ENCODE measurements at regions not wholly inside any gene's neighbourhood (a gene's known extent, or its start where the extent isn't known, plus 50 kb on each side); places are given as distances from the start of the nearest gene placed in this dataset.

DNA sequence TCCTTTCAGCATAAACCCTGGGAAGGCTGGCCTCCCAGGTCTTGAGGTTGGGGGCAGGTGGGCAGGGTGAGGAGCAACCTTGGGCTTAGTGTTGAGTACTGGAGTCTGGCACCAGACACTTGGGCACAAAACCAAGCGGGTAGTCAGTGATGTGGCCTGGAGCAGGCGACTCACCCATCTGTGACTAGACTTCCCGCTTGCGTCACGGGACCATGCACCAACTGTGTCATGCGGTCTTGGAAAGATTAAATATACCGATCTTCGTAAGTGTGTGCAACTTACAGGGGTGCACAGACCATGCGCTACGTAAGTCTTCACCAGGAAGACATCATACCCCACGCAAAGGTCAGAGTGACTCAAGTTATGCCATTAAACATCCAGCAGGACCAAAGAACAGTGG, 304.4 kb upstream of the IRX4 start:
- DNase-seq (ENCODE audit: low read depth): no peak

DNA sequence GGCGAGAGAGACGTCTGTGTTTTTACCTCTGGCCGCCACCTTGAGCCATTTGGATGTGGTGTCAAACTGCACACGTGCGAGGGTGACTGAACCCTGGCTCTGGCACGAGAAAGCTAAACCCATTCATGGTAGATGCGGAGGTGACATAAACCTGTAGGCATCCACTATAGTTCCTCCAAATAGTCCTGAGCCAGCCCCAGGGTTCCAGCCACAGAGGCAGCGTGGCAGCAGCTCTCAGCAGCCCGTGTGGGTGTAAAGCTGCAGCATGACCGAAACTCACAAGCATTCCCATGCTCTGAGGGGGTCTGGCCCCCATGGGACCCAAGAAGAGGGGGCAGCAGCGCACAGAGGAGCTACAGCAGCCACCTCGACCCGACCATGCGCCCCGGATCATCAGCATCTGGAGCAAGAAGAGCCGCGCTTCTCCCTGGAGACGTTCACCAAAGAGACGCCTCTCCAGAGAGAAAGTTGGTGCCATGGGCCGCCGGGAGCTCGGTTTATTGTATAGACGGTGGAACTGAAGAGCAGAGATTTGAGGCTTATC, 303.8 kb upstream of the IRX4 start:
- no peak for DNase-seq (ENCODE audit: low read depth)

DNA sequence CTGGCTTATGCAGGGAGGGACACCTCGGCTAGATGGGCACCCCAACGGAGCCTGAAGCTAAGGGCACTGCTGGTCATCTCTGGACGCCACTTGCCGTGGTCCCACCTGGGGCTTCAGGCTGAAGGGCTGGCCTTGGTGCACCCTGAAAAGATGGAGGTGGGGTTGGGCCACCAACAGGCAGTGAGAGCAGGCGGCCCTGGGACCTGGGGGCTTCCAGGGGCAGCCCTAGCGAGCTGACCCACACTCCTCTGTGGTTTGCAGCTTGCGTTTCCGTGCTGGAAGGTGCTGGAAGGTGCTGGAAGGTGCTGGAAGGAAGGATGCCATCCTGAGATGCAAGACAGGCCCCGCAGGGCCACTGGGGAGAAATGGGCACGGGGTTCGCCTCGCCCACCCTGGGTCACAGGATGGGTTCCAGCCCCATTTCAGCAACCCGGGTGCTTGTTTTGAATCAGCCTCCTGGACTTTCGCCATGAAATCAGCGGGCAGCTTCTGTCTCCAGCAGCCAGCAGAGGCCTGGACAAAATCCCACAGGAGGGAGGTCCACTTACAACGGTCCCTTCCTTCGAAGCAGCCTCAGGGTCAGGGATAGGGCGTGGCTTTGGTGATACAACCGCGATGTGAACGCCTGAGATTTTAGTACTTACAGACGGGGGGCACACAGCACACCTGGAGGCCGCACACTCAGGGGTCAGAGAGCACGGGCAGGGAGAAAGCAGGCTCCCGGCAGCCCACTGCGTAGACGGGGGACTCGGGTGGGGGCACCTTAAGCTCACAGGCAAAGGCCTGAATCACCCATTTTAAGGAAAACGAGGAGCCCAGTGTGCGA, 303.1 kb upstream of the IRX4 start:
- DNase-seq (ENCODE audit: low read depth): no peak

DNA sequence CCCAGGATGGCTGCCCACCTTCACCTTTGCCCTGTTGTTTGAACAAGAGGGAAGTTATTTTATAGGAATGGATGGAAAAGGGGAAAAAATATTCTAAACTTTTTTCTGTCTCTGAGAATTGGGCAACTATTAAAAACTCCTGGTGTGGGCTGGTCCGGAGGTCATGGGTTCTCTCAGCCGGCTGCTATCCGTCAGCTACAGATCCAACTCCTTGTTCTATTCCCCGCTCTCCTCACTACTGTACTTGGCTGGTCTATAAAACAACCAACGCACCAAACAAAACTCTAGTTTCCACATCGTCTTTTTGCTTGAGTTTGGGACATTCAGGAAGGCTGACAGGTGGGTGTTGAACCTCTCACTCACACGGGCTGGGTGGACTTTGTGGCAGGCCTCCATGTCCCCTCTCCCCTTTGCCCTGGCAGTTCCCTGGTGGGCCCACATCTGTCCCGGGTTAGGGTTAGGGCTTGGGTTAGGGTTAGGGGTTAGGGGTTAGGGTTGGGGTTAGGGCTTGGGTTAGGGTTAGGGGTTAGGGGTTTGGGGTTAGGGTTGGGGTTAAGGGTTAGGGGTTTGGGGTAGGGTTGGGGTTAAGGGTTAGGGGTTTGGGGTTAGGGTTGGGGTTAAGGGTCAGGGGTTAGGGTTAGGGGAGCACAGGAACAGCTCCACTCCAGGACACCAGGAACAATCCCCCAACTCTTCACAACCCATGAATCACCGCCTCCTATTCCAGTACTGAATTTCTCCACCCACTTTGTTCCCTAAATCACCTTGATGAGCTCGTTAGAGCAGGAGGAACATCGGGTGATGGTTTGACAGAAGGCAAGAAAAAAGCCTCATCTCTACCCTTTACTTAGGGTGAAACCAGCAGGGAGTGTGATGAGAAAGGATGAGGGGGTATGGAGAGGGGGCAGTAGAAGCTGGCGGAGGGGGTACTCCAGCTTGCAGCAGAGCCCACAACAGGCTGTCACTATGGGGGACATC, 302.1 kb upstream of the IRX4 start:
- DNase-seq (ENCODE audit: low read depth): no peak

DNA sequence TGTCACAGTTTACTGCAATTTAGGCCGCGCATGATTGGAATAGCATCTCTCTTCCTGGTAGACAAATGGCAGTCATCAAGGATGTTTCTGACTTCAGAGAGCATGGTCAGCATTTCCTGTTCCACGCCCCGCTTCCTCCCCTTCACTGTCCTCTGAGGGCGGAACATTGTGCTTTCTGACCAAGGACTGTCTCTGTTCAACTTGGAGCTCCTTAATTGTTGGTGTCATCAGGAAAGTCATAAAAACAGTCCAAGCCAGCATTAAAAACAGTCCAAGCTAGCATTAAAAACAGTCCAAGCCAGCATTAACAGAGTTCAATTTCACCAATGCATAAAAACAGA, 301.3 kb upstream of the IRX4 start:
- no peak for DNase-seq (ENCODE audit: low read depth)

DNA sequence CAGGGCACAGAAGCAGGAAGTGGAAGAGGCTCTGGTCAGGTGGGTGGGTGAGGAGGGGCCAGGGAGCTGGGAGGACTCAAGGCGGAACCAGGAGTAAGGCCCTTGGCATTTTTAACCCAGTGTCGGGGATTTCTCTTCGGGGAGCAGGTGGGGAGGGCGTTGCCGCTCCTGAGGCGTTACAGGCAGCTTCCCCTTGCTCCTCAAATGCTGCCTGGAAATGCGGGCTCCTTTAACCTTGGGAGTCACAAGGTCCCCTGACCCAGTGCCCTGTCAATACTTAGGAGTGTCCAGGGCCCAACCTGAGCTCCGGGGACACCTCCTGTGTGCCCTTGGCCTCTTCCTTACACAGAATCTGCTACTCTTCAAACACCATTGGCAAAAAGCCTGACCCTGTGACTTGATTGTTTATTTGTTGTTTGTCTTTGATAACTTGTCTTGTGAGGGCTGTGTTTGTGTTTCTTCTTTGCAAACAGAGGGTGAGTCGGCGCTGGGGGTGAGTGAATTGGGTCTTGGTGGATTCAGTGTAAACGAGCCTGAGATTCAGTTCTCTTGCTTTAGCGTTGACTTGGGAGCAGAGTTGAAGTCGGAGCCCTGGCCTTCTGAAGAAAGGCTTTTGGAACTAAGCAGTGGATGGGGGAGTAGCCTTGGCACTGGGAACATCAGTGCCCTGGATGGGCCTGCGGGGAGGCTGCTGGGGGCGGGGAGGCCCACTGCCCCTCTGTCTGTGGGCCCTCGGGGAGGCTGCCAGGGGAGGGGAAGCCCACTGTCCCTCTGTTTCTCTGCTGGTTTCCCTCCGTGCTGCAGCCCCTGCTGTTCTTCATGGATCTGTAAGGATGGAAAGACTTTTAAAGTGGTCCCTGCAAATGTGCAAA, 300.7 kb upstream of the IRX4 start:
- DNase-seq (ENCODE audit: low read depth): no peak

DNA sequence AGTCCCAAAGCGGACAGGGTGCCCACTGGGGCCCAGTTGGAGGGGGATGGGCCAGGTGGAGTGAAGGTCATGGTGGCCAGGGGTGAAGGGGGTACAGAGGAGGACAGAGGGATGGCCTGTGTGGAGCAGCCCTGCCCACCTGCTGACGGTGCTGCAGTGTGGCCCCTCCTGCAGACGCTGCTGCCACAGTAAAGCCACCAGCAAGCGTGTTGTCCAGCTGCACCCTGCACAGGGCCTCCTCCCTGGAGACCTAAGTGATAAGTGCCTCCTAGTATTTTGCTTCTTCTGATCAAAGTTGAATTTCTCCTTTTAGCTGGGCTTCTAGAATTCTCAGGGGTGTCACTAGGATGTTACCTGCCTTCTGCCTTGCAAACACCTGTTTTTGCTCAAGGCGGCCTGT, 299.3 kb upstream of the IRX4 start:
- no peak for DNase-seq (ENCODE audit: low read depth)

DNA sequence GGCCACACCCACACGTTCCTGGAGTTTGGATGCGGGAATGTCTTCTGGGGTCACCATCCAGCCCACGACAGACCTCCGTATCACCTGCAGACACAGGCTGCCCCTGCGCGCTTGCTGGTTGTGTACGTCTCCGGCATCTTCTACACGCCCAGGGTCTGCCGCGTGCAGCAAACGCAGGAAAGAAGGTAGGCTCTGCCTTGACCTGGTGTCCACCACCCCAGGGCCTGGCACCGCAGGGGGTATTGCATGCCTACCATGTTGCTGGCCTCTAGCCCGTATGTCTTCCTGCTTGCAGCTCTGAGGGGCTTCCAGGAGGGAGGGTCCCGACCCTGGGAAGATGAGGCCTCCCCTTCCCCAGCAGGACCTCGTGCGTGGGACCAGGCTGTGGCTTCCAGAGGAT, 298.8 kb upstream of the IRX4 start:
- no peak for DNase-seq (ENCODE audit: low read depth)

DNA sequence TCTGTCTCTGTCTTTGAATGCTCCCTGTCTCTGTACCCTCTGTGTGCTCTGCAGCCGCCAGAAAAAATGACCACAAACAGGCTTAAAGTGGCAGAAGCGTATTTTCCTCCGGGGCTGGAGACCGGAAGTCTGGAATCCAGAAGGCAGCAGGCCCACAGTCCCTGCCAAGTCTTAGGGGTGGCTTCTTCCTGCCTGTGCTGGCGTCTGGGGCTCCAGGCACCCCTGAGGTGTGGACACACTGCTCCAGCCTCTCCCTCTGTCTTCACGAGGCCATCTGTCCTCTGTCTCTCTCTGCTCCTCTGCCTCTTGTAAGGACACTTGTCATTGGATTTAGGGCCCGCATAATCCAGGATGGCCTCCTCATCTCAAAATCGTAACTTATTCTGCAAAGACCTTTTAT, 298.4 kb upstream of the IRX4 start:
- no peak for DNase-seq (ENCODE audit: low read depth)

DNA sequence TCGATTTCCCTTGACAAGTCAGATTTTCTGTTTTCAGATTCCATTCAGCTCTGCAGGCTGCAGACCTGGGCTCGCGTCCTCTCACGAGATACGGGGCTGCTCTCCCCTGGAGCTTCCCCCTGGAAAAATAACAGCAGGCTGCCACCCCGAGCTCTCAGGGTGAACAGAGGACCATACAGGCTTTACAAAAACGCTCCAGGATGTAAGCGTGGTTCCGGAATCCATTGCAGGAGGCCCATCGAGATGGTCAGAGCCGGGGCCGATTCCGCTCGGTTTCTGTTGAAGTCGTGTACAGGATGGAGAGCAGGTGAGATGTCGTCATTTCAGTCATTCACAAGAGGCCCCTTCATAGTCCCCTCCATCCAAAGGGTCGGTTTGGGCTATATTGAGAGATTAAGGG, 297.7 kb upstream of the IRX4 start:
- no peak for DNase-seq (ENCODE audit: low read depth)

DNA sequence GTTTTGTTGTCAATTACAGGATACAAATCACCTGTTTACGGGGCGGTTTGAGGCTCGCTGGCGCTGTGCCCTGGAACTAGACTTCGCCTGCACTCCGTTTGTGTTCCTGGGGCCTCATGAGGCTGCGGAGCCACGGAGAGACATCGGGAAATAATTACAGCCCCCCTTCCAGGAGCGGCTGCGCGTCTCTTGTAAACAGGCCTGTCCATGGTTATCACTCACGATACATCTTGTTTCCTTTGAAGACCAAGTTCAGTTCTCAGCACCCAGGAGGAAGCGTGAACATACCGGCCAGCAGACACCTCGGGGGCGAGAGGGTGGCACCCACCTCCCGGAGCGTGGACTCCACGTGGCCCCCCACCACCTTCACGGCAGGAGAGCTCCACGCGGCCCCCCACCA, 297.1 kb upstream of the IRX4 start:
- DNase-seq (ENCODE audit: low read depth): no peak

DNA sequence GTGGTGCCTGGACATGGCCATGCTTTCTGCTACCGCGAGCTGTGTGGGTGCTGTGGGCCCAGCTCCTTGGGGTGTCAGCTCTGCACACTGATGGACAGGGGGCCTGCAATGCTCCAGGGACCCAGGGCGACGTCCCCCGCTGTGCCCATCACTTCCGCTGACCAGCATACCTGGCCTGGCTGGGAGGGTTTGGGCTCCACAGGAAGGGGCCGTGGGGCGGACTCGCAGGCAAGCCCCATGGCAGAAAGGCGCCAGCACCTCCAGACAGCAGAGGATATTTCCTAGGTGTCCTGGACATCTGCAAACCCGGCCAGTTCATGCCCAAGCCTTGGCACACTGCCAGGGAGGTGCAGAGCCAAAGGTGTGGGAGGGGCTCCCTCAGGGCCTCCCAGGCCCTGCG, 295.8 kb upstream of the IRX4 start:
- no peak for DNase-seq (ENCODE audit: low read depth)

DNA sequence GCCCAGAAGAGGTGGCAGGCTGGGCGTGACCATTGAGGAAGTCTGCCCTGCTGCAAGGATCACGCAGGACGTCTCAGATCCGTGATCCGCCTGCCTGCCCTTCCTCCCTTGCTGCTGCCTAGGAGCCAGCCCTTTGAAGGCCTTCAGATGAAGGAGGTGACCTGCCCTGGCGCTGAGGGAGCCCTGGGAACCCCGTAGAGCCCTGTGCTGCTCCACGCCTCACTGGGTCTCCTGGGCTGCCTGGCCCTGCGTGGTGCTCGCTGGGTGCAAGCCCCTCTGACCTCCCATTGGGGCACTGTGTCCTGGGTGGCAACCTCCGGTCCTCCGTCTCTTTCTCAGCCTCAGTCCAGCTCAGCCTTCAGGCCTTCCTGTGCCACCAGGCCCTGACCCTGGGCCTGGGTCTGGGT, 295.3 kb upstream of the IRX4 start:
- DNase-seq (ENCODE audit: low read depth): no peak

DNA sequence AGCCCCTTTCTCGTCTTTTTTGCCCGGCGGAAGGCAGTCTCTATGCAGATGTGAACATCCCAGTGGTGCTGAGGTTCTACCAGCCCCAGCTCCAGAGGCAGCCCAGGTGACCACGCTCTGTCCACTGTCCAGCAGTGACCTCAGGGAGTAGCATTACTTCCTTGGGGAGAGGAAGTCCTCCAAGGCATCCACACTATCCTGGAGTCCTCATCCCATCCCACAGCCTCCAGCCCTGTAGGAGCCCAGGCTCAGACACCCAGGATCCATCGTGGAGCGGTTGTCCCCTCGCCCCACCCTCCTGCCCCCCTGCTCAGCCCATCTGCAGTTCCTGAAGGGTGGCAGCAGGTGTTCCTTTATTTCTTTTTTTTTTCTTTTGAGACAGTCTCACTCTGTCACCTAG, 294.5 kb upstream of the IRX4 start:
- no peak for DNase-seq (ENCODE audit: low read depth)

DNA sequence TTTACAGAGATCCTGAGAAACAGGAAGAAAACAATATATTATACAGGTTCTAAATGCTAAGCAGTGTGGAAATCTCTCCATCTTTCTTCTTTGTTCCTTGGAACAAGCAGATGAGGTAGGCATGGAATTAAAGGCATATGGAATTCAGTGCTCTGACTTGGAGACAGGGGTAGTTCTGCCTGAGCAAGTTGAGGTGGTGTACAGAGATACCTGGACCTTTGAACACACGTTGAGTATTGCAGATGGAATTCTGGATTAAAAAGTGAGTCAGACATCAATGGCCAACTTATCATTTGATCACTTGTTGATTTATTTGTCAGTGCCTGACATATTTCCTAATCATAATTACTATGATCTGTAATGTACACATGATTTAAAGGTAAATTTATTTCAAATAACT, 293.9 kb upstream of the IRX4 start:
- no peak for DNase-seq (ENCODE audit: low read depth)

DNA sequence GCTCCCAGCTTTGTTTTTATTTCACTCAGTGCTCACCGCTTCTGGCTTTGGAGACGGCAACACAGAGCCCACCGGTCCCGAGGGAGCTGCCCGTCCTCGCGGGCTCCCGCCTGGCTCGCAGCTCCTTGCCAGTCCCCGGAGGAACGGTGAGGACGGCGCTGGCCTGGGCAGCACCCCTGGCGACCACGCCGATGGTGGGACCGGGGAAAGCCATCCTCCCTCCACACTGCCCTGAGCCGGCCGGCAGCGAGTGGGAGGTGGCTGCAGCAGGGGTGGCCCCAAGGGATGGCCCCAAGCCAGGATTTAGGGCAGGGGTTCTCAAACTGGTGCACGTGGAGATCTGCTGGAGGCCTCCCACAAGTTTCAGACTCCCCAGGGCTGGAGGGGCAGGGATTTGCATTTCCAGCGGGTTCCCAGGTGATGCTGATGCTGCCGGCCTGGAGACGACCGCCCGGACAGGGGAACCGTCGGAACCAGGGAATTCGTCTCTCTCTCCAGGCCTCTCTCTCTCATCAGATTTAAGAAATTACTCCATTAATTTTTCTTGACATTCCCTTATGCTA, 293.2 kb upstream of the IRX4 start:
- DNase-seq (ENCODE audit: low read depth): no peak

DNA sequence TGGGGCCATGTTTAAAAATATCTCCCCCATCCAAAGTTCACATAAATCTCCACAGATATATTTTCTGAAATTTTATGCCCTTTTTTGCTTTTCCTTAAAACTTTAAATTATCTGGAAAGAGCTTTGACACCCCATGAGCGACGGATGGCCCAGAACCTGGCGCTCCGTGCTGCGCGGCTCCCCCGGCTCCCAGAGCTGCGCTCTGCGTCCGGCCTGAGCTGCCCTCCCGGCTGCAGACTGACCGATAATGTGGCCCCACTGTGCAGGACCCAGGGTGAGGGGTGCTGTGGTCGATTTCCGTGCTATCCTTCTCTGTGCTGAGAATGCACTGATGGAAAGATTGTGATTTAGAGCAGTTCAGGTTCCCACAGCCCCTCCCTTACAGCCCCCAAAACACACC, 292.3 kb upstream of the IRX4 start:
- DNase-seq (ENCODE audit: low read depth): no peak

DNA sequence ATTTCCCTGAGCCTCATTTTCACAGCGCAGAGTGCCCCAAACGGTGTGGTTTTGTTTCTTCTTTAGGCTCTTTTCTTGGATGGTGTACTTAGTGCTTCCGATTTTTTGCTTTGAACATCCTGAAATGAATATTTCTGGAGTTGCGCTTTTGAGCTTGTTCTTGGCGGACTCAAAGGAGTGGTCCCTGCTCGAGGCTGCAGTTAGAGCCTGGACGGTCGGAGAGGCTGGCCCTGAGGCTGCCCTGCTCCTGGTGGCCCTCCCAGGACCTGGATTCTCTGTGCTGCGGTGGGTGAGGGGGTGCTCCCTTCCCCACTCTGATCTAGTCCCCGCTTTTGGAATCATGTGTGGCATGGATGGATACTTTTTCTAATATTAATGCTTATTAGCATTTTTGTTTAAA, 291.8 kb upstream of the IRX4 start:
- DNase-seq (ENCODE audit: low read depth): no peak

DNA sequence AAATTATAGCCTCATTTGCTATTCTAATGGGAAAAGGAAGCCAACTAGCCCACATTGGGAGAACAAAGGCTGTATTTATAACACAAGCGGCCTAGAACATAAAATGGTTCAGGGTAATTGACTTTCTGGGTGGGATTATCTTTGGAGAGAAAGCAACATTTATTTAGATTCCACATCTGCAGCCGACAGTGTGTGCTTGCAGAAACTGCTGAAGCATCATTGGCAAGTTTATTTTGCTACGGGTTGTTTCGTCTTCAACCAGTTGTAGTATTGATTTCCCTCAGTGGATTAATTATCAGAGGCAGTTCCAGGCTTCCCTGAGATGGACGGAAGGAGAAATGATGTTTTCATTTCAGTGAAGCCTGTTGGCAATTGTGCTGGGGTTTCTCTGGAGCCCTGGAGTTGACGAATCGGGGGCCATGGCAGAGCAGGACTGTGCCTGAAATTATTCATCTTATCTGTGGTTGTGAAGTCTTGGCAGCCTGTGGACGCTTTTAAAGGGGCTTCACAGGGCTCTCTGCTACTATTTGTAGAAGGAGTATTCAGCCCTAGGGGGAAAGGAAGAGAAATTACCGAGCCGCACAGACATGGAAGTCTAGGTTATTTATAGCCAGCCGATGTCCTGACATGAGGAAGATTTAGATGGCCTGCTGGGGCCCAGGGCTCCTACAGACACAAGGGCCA, 290.6 kb upstream of the IRX4 start:
- DNase-seq (ENCODE audit: low read depth): no peak

DNA sequence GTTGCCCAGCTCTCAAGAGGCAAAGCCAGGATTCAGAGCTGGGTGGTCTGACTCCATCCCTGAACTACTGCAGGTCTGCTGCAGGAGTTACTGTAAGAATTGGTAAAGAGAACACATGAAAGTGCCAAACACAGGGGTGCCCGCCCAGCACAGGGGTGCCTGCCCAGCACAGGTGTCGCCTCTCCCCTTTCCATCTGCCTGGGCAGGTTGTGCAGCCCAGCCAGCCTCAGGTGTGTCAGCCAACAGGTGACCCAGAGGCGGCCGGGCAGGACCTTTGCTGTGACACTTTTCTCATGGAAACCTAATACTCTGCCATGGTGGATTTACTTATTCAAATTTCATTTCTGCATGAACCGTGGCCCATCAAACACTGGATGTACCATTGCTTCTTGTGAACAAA, 289.7 kb upstream of the IRX4 start:
- no peak for DNase-seq (ENCODE audit: low read depth)

DNA sequence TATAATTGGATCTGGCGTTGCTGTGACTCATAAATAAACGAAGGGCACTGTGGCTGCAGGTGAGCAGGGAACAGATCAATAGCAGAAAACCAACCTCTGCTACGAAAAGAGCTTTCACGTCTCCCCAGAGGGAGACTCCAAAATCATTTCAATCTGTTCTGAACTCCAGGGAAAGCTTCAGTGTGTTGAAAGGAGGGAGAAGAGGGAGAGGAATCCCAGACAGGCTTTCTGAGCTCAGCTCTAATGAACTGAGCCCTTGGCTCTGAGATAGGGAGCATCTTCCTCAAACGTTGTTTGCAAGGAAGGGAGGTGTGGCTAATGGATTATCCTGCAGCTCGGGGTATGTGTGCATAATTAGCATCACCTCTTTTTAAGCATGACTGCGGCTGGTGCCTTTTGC, 288.0 kb upstream of the IRX4 start:
- DNase-seq (ENCODE audit: low read depth): no peak
